Astrocyte of the hippocampus (primary cell): ENCODE measurements at regions not wholly inside any gene's neighbourhood (a gene's known extent, or its start where the extent isn't known, plus 50 kb on each side); places are given as distances from the start of the nearest gene placed in this dataset.
A peak's percentile ranks its signal among the peaks of the same experiment; 100 is the strongest.

ENCODE experiments used
- DNase-seq: peaks from one replicate; pipeline ENCODE4 v3.0.0; 2011; ENCODE audit warnings: low read depth, low spot score

GRCh38 chr2:74760875-74761630 lies 72.9 kb upstream of the HK2 start:
- DNase-seq: no peak

- no peak for DNase-seq
Observed at GRCh38 chr2:74762789-74763188, 71.1 kb upstream of the HK2 start.

- no peak for DNase-seq
Observed at GRCh38 chr2:74763962-74764428, 69.9 kb upstream of the HK2 start.

- DNase-seq: no peak
Observed at GRCh38 chr2:74764429-74765272, 69.3 kb upstream of the HK2 start.

- DNase-seq: no peak
Observed at GRCh38 chr2:74766780-74767179, 67.1 kb upstream of the HK2 start.

- DNase-seq: no peak
Observed at GRCh38 chr2:74767618-74768017, 66.3 kb upstream of the HK2 start.

- peak; percentile 7 for DNase-seq
Observed at GRCh38 chr2:74768401-74768914, 65.5 kb upstream of the HK2 start.

- DNase-seq: no peak
Observed at GRCh38 chr2:74772046-74772445, 61.9 kb upstream of the HK2 start.

GRCh38 chr2:74777161-74777900 lies 56.6 kb upstream of the HK2 start:
- no peak for DNase-seq

- peak; percentile 23 for DNase-seq
Observed at GRCh38 chr2:74778381-74779264, 55.3 kb upstream of the HK2 start.

- no peak for DNase-seq
Observed at GRCh38 chr2:74779265-74779558, 54.7 kb upstream of the HK2 start.

- no peak for DNase-seq
Observed at GRCh38 chr2:74779587-74780135, 54.3 kb upstream of the HK2 start.
